ENCODE measurements at regions not wholly inside any gene's neighbourhood (a gene's known extent, or its start where the extent isn't known, plus 50 kb on each side); places are given as distances from the start of the nearest gene placed in this dataset.
"Not testable (repeated sequence)": the region's sequence is repeated elsewhere in the genome, so short reads cannot be mapped to it uniquely, and the experiment has no call there.

DNA sequence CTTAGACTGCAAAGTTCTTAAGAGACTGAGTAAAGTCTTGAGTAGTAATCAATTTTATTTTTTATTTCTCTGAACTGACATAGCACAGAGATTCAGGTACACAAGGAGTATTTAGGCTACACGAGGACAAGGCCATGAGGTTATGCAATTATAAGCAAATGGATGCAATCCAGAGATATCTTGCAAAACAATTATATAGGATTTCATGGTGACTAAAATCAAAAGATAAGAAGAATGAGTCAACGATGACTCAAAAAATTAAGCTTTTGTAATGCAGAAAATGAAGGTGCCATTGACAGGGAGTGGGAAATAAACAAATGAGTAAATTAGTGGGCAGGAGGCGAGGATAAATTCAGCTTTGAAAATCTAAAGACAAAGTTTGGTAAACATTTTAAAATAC, 66.7 kb upstream of the MYO3A start:
- intact Hi-C loops (cut with DNase I), result no loop called here
- no peak overlapping the region for H3K4me3 ChIP-seq
- 49 to 73% methylated on average over 3 of the region's 3 CpGs for WGBS, 2 donors

DNA sequence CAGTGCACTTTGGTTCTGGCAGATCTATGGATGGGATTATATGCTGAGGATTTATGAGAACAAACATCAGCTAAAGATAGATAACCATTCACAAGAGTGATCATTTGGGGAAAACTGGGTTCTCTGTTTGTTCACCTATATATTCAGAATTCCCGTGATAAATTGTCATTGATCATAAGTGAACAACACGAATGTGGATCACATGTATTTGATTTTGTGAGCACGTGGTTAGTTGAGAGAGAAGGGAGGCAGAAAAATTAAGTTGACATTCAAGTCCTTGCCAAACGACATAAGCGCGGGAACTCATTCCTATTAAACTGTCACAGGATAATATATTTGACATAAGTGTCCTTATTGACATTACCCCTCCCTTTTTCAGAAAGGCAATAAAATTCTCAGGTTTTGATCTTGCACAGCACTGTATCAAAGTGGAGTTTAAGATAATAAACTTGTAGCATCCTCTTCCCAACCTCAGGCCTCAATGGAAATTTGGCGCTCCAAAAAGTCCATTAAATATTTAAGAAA, 64.9 kb upstream of the MYO3A start:
- H3K4me1 ChIP-seq, result no peaks in the 10 kb centered on the region
- 29 to 63% methylated on average over 7 of the region's 7 CpGs for WGBS, 2 donors
- no peak overlapping the region for H3K27ac ChIP-seq
- no peak for DNase-seq
- H3K27me3 ChIP-seq, result no peaks in the 10 kb centered on the region
- no peak overlapping the region for H3K4me3 ChIP-seq
- TF ChIP-seq, protein P1, sequence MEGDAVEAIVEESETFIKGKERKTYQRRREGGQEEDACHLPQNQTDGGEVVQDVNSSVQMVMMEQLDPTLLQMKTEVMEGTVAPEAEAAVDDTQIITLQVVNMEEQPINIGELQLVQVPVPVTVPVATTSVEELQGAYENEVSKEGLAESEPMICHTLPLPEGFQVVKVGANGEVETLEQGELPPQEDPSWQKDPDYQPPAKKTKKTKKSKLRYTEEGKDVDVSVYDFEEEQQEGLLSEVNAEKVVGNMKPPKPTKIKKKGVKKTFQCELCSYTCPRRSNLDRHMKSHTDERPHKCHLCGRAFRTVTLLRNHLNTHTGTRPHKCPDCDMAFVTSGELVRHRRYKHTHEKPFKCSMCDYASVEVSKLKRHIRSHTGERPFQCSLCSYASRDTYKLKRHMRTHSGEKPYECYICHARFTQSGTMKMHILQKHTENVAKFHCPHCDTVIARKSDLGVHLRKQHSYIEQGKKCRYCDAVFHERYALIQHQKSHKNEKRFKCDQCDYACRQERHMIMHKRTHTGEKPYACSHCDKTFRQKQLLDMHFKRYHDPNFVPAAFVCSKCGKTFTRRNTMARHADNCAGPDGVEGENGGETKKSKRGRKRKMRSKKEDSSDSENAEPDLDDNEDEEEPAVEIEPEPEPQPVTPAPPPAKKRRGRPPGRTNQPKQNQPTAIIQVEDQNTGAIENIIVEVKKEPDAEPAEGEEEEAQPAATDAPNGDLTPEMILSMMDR (IDR thresholded peaks at IDR 0.05), result no peak
- no peaks in the 10 kb centered on the region for H3K36me3 ChIP-seq
- H3K9me3 ChIP-seq, result no peaks in the 10 kb centered on the region
- intact Hi-C loops (cut with DNase I), result no loop called here

More for the DNA sequence above, 66.7 kb upstream of the MYO3A start:
- Histone ChIP-seq H3K9me3 (peaks cover 0 to 5% (median 0%) of the 10 kb centered on the region in 4 donors), H3K27ac (no peak overlapping the region), H3K27me3 (no peaks in the 10 kb centered on the region), H3K4me1 (no peaks in the 10 kb centered on the region), H3K36me3 (no peaks in the 10 kb centered on the region)
- no peak for DNase-seq
- TF ChIP-seq EP300 (IDR thresholded peaks at IDR 0.05) (no peak), POLR2AphosphoS5 (IDR thresholded peaks at IDR 0.05) (no peak), POLR2A (IDR thresholded peaks at IDR 0.05) (no peak)
- TF ChIP-seq, protein P1 (IDR thresholded peaks at IDR 0.05), result no peak

GRCh38 chr10:25869609-25870008, 64.4 kb upstream of the MYO3A start:
- no peak overlapping the region for H3K4me3 ChIP-seq
- no peak overlapping the region for H3K27ac ChIP-seq
- H3K4me1 ChIP-seq, result no peaks in the 10 kb centered on the region
- H3K27me3 ChIP-seq, result no peaks in the 10 kb centered on the region
- no peaks in the 10 kb centered on the region for H3K9me3 ChIP-seq
- H3K36me3 ChIP-seq, result no peaks in the 10 kb centered on the region
- no peak for TF ChIP-seq POLR2AphosphoS5 (IDR thresholded peaks at IDR 0.05)
- no peak for TF ChIP-seq POLR2A (IDR thresholded peaks at IDR 0.05)
- no peak for TF ChIP-seq EP300 (IDR thresholded peaks at IDR 0.05)
- TF ChIP-seq, protein P1 (IDR thresholded peaks at IDR 0.05), result no peak
- intact Hi-C loops (cut with DNase I), result no loop called here
- no peak for DNase-seq
- 71 to 83% methylated on average over 3 of the region's 3 CpGs for WGBS, 2 donors

- H3K27ac ChIP-seq; intact Hi-C loops (cut with DNase I); DNase-seq; H3K9me3 ChIP-seq; H3K4me3 ChIP-seq; H3K27me3 ChIP-seq; H3K4me1 ChIP-seq; H3K36me3 ChIP-seq: not testable (repeated sequence)
- WGBS, 2 donors, result 41 to 64% methylated on average over 2 of the region's 2 CpGs
Measured at GRCh38 chr10:25874402-25874801, 59.6 kb upstream of the MYO3A start.

DNA sequence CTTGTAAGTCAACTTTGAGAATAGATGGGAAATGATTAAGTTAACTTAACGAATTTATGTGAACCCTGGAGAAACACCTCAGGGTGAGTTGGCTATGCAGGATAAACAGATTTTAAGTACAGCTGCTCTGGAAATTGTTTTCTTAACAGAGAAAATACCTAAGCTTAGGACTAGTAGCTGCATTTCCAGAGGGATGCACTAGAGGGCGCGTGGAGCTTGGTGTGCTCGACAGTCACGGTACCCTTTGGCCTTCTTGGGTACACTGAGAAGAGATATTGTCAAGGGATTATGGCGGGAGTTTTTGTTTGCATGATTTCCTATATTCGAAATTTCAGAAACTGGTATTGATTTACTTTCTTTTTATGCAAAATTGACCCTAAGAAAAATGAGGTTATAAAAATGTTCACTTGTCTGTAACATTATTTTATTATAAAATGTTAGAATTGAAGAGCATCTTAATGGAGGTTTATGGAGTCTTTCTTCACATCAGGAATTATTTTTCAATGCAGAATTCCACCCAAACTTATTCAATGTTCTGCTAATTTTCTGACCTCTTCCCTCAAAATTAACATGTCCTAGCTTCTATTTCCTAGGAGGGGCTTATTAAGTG, 58.4 kb upstream of the MYO3A start:
- Histone ChIP-seq H3K4me1 (no peaks in the 10 kb centered on the region), H3K36me3 (no peaks in the 10 kb centered on the region), H3K27ac (no peak overlapping the region), H3K27me3 (no peaks in the 10 kb centered on the region), H3K4me3 (no peak overlapping the region), H3K9me3 (no peaks in the 10 kb centered on the region)
- no peak for DNase-seq
- intact Hi-C loops (cut with DNase I), result loop anchor here (5.0 kb wide), 1 partner anchor 682 kb away; no protein-coding TSS in a partner anchor
- WGBS, 2 donors, result 1 to 2% methylated on average over 7 of the region's 7 CpGs
- no peak for TF ChIP-seq EP300 (IDR thresholded peaks at IDR 0.05)
- TF ChIP-seq POLR2AphosphoS5 (IDR thresholded peaks at IDR 0.05), result no peak
- no peak for TF ChIP-seq POLR2A (IDR thresholded peaks at IDR 0.05)
- TF ChIP-seq, protein P1 (IDR thresholded peaks at IDR 0.05), result peak in 3 of 4 experiments; percentile 39 to 70 (median 49)
